ENCODE measurements at regions not wholly inside any gene's neighbourhood (a gene's known extent, or its start where the extent isn't known, plus 50 kb on each side); places are given as distances from the start of the nearest gene placed in this dataset.

GRCh38 chr14:105971593-105972500 lies 445.5 kb downstream of the TMEM121 start:
- no peaks in the 10 kb centered on the region for H3K36me3 ChIP-seq (replicated peaks in 1 of 2)
- no peak for DNase-seq
- no peaks in the 10 kb centered on the region for H3K27me3 ChIP-seq
- no peak overlapping the region for H3K4me3 ChIP-seq
- intact Hi-C loops (cut with DNase I): no loop called here
- TF ChIP-seq CTCF (IDR thresholded peaks at IDR 0.05): no peak
- no peak for TF ChIP-seq POLR2A (IDR thresholded peaks at IDR 0.05)
- 75 to 82% (median 81%) methylated on average over 20 to 35 of the region's 35 CpGs for WGBS, 4 donors
- no peaks in the 10 kb centered on the region for H3K4me1 ChIP-seq (replicated peaks in 1 of 2)
- no peaks in the 10 kb centered on the region for H3K9me3 ChIP-seq (replicated peaks in 1 of 3)
- H3K27ac ChIP-seq: no peak overlapping the region

GRCh38 chr14:105974902-105975301 lies 448.5 kb downstream of the TMEM121 start:
- H3K27me3 ChIP-seq: no peaks in the 10 kb centered on the region
- intact Hi-C loops (cut with DNase I): no loop called here
- no peak overlapping the region for H3K27ac ChIP-seq
- H3K9me3 ChIP-seq (replicated peaks in 1 of 3): no peaks in the 10 kb centered on the region
- no peak for DNase-seq
- TF ChIP-seq CTCF (IDR thresholded peaks at IDR 0.05) (no peak), POLR2A (IDR thresholded peaks at IDR 0.05) (no peak)
- 26 to 44% (median 27%) methylated on average over 2 to 6 of the region's 6 CpGs for WGBS, 4 donors
- no peaks in the 10 kb centered on the region for H3K4me1 ChIP-seq (replicated peaks in 1 of 2)
- no peaks in the 10 kb centered on the region for H3K36me3 ChIP-seq (replicated peaks in 1 of 2)
- no peak overlapping the region for H3K4me3 ChIP-seq

- Histone ChIP-seq H3K4me3 (no peak overlapping the region), H3K27ac (no peak overlapping the region), H3K9me3 (replicated peaks in 1 of 3) (no peaks in the 10 kb centered on the region), H3K36me3 (replicated peaks in 1 of 2) (no peaks in the 10 kb centered on the region), H3K4me1 (replicated peaks in 1 of 2) (no peaks in the 10 kb centered on the region), H3K27me3 (no peaks in the 10 kb centered on the region)
- 78 to 85% (median 84%) methylated on average over 25 to 26 of the region's 26 CpGs for WGBS, 4 donors
- DNase-seq: no peak
- intact Hi-C loops (cut with DNase I): no loop called here
- TF ChIP-seq CTCF (IDR thresholded peaks at IDR 0.05): no peak
- no peak for TF ChIP-seq POLR2A (IDR thresholded peaks at IDR 0.05)
Measured at GRCh38 chr14:105978618-105979295, 452.4 kb downstream of the TMEM121 start.

GRCh38 chr14:105979446-105979845 lies 453.1 kb downstream of the TMEM121 start:
- H3K36me3 ChIP-seq (replicated peaks in 1 of 2): no peaks in the 10 kb centered on the region
- H3K27me3 ChIP-seq: no peaks in the 10 kb centered on the region
- H3K27ac ChIP-seq: no peak overlapping the region
- intact Hi-C loops (cut with DNase I): no loop called here
- DNase-seq: no peak
- H3K4me3 ChIP-seq: no peak overlapping the region
- 69 to 76% (median 73%) methylated on average over 9 of the region's 9 CpGs for WGBS, 4 donors
- H3K9me3 ChIP-seq (replicated peaks in 1 of 3): no peaks in the 10 kb centered on the region
- H3K4me1 ChIP-seq (replicated peaks in 1 of 2): no peaks in the 10 kb centered on the region
- no peak for TF ChIP-seq POLR2A (IDR thresholded peaks at IDR 0.05)
- TF ChIP-seq CTCF (IDR thresholded peaks at IDR 0.05): no peak
